Stimulated activated CD4-positive, alpha-beta T cell treated with anti-CD3 and anti-CD28 coated beads, Interleukin-1b, Interleukin-23, amount 100 ng/mL, for 4 hours (primary cell): ENCODE measurements at regions not wholly inside any gene's neighbourhood (a gene's known extent, or its start where the extent isn't known, plus 50 kb on each side); places are given as distances from the start of the nearest gene placed in this dataset.
"Not testable (repeated sequence)": the region's sequence is repeated elsewhere in the genome, so short reads cannot be mapped to it uniquely, and the experiment has no call there.

Experiments used
- DNase-seq, 2 donors: peaks; one replicate each; pipeline ENCODE4 v3.0.0-alpha.2; 2020; ENCODE audit warnings: low read depth in 2 of 2

DNA sequence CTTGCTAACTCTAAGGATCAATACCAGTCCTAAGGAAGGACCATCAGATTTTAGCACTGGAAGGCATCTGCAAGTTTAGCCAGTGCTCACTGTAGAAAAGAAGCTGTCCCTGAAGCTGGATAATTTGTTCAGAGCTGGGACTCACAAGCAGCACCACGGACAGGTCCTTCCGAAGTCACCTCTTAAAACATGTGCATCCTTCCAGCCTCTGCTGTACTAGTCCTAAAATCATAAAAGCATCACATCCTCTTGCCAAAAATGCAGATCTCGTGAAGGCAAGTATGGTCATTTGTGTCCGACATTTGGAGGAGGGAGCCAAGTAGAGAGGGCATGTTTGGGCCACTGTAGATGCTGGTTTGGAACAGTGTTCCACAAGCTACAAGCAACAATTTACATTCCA, 506.9 kb downstream of the RBFOX1 start:
- no peak for DNase-seq

DNA sequence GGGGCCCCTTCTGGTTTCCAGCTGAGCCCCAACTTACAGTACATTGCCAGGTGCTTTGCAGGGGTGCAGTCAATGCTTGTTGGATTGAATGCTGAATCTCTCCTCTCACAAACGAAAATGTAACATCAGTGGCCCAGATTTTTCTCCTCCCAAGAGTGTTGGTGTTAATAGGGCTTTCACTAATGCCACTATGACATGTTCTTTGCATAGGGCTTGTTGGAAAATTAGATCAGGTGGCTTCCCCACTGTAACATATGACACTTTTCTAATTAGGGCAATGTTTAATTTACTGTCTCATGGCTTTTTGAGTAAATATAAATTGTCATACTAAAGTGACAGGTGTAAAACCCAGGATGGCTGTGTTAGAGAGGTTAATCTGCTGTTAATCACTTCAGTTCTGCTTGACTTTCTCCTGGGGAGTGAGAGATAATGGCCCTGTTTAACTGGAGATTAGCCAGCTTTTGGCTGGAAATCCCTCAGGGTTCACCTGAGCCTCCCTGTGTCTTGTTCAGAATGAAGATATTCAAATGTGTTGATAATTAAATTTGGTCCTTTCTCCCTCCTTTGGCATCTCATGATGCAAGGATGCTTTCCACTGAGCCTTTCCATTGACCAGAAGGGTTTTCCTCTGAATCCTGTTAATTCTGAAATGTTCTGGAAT, 502.3 kb downstream of the RBFOX1 start:
- DNase-seq, result no peak

DNA sequence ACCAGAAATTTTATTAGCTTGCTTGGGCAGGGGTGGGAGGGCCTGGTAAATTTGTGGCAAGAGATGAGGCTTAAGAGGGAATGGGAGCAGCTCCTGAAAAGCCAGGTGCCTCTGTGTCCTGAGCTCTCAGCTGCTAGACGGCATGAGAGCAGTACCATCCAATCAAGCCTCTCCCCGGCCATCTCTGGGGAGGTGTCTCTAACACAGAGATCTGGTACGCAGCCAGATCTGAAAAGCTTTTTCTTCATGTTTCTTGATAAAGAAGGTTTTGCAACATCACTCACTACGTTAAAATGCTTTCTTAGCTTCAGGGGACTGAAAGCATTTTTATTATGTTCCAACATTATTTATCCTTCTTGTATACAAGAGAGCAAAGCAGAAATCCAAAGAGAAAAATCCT, 488.2 kb downstream of the RBFOX1 start:
- DNase-seq, result no peak

DNA sequence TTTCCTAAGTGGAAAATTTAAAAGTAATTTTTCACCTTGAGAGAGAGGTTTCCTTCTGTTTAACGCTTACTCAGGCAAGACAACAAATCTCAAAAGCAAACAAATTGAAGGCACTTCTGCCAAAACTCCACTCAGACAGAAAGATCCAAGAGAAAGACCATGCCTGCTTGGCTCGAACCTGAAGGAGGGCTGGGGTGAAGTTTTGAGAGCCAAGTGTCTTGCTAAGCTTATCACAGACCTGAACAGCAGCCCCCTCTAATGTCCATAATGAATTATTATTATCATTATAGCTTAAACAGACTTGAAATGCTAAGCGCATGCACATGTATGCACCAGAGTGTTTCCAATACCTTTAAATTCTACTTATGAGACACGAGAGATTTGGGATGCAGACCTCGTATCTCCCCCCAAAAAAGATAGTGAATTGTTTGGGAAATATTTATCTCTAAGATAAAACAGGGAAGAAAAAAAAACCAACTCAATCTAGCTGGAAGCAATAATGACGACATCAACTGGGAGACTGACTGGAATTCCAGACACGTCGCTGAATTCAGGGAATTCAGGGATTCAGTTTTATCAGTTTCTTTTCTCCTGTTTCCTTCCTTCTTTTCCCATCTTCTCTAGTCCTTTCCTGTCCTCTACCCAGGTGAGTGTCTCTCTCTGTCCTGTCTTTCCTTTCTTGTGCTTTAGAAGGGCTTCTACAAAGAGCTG, 473.2 kb downstream of the RBFOX1 start:
- DNase-seq, result no peak

DNA sequence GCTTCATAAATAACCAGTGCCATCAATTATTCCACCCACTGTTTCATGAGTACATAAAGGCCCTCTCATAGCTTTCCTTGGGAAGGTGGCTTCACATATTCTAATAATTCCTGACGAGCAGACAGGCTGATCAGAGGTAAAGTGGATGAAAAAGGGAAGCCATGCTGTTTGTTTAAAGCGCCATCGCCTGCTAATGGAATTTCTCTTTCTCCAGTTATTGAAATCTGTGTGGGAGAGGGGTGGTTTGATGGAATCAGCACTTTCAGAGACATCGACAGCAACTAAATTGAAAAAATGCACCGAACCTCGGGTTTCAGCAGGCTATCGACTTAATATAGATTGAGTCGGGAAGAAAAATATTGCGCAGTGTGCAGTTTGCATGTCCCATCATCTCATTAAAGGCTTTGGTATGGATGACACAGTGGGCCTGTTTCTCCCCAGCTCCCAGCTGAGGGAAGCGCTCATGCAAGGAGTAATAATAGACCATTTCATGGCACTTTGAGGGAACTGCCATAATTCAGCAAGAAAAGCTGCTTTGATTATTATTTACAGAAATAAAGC, 472.1 kb downstream of the RBFOX1 start:
- no peak for DNase-seq

DNA sequence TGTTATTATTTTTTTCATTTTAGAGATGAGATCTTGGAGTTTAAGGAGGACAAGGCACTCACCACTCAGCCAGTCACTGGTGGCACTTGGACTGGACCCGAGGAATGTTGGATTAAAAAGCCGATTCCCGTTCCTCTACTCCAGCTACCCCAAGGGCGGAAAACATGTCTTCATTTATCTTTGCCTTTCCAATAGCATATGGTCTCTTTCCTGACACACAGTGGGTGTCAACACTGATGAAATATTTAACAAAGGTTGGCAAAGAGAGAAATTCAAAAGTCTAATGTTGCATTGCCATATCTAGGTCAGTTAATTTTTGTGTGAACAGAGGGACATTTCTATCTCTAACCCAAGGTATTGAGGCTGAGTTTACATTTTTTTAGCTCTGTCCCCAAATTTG, 459.7 kb downstream of the RBFOX1 start:
- DNase-seq, result no peak

DNA sequence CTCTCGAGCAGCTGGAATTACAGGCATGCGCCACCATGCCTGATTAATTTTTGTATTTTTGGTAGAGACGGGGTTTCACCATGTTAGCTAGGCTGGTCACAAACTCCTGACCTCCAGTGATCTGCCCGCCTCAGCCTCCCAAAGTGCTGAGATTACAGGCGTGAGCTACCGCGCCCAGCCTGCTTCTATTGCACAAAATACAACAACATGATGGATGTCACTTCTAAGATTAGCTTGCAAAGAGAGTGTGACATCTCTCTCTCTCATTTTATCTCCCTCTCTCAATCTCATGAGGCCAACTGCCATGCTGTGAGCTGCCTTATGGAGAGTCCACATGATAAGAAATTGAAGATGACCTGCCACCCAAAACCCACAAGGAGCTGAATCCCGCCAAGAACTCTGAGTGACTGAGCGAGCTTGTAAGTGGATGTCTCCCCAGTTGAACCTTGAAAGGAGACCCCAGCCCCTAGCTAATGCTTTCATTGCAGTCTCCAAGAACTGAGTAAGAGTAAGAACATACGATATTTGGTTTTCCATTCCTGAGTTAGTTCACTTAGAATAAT, 458.5 kb downstream of the RBFOX1 start:
- DNase-seq, result no peak

DNA sequence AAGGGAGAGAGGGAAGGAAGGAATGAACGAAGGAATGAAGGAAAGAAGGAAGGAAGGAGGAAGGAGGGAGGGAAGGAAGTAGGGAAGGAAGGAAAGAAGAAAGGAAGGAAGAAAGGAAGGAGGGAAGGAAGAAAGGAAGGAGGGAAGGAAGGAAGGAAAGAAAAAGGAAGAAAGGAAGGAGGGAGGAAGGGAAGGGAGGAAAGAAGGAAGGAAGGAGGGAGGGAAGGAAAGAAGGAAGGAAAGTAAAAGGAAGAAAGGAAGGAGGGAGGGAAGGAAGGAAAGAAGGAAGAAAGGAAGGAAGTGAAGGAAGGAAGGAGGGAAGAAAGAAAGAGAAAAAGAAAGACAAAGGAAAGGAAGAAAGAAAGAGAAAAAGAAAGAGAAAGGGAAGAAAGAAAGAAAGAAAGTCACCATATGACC, 442.4 kb downstream of the RBFOX1 start:
- DNase-seq, result no peak

DNA sequence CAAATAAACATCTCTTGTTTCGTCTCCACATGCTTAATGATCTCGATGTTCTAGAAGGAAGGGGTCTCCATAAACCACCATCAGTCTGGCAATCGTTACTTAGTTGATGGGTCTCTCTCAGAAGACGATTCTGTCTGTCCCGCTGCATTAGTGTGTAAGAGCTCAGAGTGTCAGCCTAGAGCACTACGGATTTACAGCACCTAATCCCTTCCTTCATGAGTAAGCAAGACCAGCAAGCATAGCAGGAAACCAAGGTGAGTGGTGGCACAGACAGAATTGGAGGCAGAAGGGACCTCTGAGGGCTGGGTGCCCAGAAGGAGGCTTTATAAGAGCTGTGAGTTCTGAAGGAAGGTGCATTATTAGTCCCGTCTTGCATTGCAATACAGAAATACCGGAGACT, 440.1 kb downstream of the RBFOX1 start:
- no peak for DNase-seq

DNA sequence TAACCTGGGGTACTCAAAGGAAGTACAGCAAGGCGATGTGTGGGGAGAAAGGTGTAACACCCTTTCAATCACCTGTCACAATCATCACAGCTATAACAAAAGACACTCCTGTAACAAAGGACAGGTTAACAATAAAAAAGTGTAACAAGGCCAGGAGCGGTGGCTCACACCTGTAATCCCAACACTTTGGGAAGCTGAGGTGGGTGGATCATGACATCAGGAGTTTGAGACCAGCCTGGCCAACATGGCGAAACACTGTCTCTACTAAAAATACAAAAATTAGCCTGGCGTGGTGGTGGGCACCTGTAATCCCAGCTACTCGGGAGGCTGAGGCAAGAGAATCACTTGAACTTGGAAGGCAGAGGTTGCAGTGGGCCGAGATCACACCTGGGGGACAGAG, 436.4 kb downstream of the RBFOX1 start:
- not testable (repeated sequence) for DNase-seq

DNA sequence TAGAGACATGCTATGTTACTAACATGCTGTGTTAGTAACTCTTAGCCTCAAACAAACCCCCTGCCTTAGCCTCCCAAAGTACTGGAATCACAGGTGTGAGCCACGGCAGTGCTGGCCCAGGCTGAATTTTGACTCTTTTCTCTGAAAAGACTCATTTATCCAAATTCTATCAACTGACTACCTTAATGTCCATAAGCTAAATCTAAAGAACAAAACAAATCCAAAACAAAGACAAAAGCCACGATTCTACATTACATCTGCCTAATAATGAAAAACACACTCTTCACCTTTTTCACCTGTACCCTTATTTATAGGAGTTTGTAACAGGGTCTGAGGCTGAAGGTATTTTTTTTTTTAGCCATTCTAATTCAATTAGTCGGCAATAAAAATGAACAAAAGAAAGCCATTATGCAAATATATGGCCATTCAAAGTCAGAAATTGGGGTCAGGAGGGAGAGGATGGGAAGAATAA, 432.5 kb downstream of the RBFOX1 start:
- DNase-seq, result no peak

DNA sequence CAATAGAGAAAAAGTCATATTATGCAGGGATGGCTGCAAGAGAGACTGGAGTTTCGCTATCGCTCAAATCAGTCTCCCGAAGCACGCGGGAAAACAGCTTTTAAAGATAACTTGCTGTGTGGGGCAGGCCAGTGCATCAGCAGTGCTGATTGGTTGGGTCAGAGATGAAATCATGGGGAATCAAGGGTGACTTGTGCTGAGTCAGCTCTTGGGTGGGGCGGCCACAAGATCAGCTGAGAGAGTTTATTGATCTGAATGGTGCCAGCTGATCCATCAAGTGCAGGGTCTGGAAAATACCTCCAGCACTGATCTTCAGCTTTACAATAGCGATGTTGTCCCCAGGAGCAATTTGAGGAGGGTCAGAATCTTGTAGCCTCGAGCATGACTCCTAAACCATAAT, 430.5 kb downstream of the RBFOX1 start:
- no peak for DNase-seq
